ENCODE measurements at regions not wholly inside any gene's neighbourhood (a gene's known extent, or its start where the extent isn't known, plus 50 kb on each side); places are given as distances from the start of the nearest gene placed in this dataset.

DNA sequence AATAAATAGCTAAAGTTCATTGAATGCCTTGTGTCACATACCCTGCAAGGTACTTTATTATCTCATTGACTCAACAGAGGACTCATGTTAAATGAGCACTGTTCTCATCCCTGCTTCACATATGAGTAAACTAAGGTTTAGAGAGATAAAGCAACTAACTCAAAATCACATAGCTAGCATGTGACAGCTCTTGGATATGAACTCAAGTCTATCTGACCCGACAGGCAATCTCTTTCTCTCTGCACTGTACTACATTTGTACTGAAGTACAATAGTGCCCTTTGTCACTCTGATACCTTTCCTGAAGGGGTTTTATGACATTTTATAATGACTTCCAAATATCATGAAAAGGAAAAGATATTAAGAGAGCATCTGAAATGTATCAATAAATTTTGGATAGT lies 297.5 kb upstream of the UBE2E3 start:
- TF ChIP-seq, protein P1, sequence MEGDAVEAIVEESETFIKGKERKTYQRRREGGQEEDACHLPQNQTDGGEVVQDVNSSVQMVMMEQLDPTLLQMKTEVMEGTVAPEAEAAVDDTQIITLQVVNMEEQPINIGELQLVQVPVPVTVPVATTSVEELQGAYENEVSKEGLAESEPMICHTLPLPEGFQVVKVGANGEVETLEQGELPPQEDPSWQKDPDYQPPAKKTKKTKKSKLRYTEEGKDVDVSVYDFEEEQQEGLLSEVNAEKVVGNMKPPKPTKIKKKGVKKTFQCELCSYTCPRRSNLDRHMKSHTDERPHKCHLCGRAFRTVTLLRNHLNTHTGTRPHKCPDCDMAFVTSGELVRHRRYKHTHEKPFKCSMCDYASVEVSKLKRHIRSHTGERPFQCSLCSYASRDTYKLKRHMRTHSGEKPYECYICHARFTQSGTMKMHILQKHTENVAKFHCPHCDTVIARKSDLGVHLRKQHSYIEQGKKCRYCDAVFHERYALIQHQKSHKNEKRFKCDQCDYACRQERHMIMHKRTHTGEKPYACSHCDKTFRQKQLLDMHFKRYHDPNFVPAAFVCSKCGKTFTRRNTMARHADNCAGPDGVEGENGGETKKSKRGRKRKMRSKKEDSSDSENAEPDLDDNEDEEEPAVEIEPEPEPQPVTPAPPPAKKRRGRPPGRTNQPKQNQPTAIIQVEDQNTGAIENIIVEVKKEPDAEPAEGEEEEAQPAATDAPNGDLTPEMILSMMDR (IDR thresholded peaks at IDR 0.05; ENCODE audit: insufficient read depth, low read depth, low read length), result no peak
- no peak for TF ChIP-seq EZH2 (IDR thresholded peaks at IDR 0.05; ENCODE audit: insufficient read depth, low read length)

All from astrocyte (in vitro differentiated cells and primary cell).